GM21515 (cell line): ENCODE measurements at regions not wholly inside any gene's neighbourhood (a gene's known extent, or its start where the extent isn't known, plus 50 kb on each side); places are given as distances from the start of the nearest gene placed in this dataset.
"Not testable (repeated sequence)": the region's sequence is repeated elsewhere in the genome, so short reads cannot be mapped to it uniquely, and the experiment has no call there.

ENCODE experiments used
- ATAC-seq: cut with Tn5 transposase; IDR thresholded peaks from one replicate; pipeline ENCODE4 v1.9.1; 2021; ENCODE audit not compliant: unreplicated experiment

DNA sequence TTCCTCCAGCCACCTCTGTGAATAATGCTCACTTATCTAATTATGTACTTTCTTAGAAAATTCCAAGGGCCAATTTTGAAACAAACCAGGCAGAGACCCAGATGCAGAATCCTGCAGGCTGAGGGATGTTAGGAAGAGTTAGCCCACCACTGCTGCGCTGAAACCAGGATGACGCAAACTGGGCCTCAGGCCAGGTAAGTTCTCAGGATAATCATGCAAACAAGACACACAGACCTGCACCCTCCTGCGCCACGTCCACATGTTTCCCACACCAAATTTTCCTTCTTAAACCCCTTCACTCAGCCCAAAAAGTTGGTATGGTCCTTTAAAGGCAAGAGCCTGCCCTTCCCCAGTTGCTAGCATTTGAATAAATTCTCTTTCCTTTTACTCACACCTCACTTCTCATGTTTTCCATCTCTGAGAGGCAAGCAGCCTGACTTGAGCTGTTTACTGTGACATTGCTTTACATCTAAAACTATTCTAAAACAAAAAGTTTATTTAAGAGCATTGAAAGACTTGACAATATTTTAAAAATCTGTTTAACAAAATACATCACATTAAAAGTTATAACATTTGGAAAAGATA is 887.1 kb downstream of the LRRIQ3 start:
- no peak for ATAC-seq

DNA sequence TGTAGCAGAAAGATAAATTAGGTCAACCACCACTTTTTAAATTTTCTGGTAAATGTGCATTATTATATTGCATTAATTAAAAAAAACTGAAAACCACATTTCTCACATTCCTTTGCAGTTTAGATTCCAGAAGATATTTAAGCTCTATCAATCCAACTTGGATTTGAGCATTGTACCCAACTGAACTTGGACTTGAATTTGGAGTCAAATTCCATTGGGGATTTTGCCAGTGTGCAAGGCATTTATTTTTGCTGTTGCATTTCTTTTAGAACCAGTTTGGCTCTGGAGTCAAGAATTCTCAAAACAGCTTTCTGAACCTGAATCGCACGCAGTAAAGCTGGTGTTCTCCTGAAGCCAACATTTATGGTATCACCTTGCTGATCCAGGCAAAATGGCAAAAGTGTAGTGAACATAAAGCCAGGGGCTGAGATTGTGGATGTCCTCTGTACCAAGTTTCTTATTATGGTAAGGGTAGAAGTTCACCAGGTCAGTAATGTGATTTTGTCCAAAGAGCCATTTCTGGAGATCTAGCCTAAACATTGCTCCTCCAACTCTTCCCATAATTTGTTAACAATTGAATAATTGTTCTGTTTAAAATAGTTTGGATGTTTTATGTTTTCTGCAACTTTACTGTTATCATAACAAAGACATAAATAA is 890.9 kb downstream of the LRRIQ3 start:
- ATAC-seq: no peak

DNA sequence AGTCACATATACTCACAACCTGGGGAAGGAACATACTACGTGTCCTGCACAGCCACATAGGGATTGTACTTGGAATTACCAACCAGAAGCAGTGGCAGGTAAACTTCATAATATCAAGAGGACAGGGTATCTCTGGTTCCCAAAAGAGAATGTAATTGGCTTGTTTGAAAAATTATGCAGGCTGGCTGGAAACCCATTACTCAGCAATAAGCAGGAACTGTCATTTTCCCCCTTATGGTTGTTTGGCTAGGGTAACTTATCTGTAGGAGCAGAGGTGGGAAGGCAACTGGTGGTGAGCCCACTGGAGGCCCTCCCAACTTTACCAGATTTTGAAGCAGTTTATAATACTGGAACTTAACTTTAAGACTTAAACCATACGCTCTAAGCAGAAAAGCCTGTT is 924.1 kb downstream of the LRRIQ3 start:
- no peak for ATAC-seq

DNA sequence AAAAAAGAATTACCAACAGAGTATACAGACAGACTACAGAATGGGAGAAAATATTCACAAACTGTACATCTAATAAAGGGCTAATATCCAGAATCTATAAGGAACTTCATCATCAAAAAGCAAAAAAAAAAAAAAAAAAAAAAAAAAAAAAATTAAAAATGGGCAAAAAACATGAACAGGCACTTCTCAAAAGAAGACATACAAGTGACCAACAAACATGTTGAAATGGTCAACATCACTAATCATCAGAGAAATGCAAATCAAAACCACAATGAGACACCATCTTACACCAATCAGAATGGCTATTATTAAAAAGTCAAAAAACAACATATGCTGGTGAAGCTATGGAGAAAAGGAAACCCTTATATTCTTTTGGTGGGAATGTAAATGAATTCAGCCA is 952.8 kb downstream of the LRRIQ3 start:
- ATAC-seq: not testable (repeated sequence)

DNA sequence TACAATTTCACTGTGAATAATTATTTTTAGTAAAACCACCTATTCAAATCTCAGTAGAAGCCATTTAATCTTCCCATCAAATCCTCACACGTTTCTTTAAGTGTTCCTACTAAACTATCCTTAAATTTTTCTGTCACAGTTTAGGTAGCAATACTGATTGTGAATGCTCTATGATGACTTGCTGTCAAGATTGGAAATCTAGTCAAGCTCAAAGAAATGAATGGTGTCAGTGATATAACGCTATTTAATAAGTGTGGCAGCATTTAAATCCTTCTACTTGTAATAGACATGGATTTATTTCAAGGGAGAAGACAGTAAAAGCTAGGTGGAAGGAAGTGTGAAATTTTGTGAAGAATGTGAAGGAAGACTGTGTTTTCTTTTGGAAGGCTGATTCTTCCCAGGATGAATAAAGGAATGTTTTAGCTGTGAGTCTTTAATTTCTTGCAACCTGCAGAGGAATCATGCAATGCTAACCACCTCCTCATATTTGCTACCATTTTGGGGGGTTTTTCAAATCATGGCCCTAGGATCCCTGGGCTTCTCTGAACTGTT is 936.7 kb upstream of the NEGR1 start:
- ATAC-seq: no peak

DNA sequence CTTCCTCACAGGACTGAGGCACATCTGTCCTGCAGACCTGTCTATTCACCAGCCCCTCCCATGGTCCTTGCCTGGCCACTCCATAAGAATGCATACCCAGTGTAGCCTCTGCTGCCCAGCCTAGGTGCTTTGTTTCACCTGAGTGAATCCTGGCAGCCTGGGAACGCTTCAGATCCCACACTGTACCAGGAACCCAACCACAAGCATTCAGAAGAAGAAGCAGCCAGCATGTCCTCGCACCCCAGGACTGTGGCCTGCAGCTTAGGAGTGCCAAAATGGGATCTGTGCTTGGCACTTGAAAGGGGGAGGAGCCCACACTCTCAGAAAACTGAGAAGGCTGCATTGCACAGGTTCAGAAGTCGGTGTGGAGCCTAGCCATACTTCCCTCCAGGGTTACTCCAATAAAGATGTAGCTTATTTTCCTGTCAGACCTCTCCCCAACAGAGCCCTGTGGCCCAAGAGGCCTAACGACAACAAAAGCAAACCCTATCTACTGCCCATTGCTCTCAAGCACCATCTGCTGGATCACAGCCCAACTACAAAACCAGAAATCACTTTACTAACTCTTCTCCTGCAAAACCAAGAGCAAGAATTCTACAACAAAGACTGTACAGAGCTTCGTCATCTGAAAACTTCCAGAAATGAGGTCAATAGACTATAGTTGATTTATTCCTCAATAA is 923.1 kb upstream of the NEGR1 start:
- ATAC-seq: no peak

DNA sequence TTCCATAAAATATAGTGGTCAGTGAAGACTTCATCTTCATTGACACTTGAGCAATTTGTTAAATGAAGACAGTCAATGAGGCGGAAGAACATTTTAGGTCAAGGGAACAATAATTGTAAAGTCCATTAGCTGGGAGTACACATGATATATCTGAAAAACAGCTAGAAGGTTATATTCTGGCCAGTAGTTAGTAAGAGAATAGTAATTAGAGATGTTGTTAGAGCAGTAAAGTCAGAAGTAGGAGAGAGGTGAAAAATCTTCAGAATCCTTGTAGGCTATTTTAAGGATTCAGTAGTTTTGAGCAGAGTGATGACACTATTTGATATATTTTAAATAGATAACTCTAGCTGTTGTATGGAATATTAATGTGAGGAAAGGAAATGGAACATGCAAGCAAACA is 915.6 kb upstream of the NEGR1 start:
- no peak for ATAC-seq

DNA sequence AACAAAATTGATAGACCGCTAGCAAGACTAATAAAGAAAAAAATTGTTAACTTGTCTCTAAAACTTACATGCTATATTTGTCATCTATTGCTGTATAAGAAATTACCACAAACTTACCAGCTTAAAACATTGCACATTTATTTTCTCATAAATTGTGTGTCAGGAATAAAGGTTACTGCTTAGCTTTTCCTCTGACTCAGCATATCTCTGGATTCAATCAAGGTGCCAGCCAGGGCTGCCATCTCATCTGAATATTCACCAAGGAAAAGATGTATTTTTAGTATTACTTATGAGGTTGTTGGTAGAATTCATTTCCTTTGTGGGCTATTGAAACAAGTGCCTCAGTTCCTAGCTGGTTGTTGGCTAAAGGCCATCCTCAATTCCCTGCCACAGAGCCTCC is 912.6 kb upstream of the NEGR1 start:
- ATAC-seq: no peak

DNA sequence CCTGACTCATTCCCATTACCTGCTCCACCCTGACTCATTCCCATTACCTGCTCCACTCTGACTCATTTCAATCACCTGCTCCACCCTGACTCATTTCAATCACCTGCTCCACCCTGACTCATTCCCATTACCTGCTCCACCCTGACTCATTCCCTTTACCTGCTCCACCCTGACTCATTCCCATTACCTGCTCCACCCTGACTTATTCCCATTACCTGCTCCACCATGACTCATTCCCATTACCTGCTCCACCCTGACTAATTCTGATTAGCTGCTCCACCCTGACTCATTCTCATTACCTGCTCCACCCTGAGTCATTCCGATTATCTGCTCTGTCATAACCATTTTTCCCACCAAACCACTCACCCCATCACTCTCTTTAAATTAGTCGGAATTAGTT is 901.2 kb upstream of the NEGR1 start:
- not testable (repeated sequence) for ATAC-seq

DNA sequence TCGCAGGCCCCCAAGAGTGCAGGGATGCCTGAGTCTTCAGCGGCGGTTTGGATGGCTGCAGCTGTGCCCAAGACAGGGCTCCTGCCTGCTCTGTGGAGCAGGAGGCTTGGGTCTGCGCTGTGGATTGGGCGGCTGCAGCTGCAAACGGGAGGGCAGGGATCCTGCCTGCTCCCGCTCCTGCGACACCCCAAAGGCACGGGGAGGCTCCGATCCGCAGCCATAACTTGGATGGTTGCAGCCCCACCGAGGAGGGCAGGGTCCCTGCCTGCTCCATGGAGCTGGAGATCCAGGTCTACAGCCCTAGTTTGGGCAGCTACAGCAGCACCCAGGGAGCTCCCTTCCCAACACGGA is 898.8 kb upstream of the NEGR1 start:
- no peak for ATAC-seq

DNA sequence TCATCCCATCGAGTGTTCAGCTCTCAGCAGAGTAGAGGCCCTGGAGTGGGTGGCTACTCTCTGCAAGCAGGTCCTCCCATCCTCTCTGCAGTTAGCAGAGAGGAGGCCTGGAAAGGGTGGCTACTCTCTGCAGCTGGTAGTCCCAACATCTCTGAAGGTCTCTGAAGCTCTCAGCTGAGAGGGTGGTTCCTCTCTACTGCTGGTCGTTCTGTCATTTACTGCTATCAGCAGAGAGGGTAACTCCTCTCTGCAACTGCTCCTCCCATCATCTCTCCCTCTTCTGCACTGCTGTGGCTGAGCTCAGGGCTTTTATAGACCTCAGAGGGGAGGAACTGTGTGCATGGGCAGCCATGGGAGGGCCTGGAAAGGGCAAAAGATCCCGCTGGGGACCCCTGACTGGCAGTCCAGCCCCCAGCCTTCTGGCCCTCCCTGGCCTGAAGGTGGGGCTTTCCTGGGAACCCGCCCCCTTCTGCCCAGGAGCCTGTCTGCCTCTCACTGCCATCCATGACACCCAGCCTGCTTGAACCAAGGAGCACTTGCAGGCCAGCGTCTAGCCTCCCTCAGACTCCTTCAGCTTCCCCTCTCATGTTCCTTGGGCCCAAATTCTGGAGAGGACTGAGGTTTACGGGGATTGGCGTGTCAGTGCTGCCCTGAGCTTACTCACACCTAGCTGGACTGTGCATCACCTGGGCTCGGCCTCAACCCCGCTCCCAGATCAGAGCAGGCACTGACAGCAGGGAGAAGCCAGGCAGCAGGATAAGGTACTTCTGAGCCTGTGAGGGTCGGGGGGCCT is 898.3 kb upstream of the NEGR1 start:
- no peak for ATAC-seq

DNA sequence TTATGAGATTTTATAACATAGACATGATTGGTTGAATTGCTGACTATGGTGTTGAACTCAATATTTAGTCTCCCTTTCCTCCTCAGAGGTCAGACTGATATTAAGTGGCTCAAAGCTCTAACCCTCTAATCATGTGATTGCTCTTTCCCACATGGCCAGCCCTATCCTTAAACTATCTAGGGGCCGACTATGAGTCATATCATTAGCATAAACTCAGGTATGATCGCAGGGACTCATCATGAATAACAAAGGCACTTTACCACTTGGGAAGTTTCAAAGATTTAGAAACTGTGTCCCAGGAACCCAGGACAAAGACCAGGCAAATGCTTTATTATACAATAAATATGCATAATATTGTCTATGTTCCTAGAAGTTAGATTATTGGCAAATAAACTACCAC is 894.6 kb upstream of the NEGR1 start:
- no peak for ATAC-seq

DNA sequence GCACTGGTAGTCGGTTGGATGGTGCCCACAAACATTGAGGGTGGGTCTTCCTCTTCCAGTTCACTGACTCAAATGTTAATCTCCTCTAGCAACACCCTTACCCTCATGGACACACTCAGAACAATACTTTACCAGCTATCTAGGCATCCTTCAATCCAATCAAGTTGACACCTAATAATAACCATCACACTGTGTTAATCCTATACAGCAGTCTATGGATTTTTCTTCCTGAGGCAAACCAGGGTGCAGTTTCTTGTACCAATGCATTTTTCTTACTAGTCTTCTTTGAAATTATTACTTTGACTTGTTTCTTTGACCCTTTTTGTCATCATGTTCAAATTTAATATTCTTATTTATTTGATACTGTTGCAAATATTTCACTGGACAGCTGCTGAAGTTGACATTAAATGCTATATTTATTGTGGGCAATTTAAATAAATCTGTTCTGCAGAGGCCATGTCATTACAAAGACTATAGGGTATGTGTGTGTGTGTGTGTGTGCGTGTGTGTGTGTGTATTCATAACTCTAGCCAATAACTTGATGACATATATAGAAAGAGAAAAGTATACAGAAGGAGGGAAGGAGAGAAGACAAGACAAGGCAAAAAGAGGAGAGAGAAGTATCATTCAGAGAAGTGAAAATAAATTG is 884.8 kb upstream of the NEGR1 start:
- no peak for ATAC-seq

DNA sequence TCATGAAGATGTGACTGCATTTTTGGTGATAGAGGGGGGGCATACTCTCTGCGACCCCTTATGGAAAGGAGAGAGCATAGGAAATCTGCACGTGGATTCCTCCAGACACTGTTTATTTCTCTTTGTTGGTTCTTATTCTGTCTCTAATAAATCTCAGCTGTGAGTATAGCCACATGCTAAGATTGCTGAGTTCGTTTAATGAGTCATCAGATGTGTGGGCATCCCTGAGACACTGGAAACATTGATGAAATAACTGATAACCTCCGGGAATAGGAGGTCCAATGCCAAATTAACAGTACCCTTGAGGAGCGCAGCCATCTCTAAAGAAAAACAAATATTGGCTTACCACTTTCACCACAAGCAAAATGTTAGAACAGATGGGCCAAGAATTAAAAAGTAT is 880.2 kb upstream of the NEGR1 start:
- ATAC-seq: no peak

DNA sequence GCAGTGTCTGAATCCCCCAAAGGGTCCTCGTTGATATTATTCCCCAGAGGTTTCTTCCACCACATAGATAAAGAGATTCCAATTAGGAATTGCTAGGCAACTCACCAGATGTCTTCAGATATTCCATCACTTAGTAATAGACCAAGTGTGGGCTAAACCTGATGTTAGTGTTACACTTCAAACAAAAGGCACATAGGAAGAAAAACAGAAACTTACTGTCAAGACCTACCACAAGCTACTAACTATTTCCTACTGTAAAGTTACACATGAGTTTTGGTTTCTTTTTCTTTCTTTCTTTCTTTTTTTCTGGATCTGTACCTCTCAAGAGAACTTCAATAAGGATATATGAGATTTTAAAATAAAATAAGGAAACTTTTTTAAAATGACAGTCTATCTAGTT is 879.1 kb upstream of the NEGR1 start:
- no peak for ATAC-seq

DNA sequence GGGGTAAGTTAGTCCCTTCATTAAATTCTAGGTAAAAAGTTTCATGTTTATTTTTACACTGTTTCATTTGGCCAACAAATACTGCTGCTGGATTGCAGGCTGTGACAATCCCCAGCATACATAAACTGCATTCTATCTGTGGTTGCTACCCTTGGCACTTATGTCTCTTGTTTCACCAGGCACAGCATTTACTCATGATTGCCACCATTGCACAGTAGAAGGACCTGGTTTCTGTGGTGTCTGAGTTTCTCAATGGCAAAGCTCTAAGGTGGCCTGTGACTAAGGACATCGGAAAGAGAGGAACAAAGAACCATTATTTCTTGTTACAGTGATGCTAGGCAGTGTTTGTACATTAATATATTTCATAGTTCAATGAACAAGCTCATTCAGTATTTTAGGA is 878.4 kb upstream of the NEGR1 start:
- no peak for ATAC-seq

DNA sequence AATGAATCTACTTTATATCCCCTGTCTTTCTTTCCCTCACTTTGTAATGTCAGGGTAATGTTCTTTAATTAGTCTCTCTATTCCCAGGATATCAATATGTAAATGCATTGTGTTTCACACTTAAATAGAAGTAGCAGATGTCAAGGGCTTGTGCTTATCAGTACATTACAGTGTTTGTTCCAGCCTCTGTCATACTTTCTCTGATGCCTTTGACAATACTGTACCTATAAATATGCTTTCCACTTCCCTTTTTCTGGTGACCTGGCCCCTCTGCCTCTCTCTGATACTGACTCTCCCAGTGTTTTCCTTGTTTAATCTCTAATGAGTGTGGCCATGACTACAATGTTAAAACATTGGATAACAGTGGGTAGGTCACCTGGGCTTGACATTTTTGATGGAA is 862.0 kb upstream of the NEGR1 start:
- no peak for ATAC-seq

DNA sequence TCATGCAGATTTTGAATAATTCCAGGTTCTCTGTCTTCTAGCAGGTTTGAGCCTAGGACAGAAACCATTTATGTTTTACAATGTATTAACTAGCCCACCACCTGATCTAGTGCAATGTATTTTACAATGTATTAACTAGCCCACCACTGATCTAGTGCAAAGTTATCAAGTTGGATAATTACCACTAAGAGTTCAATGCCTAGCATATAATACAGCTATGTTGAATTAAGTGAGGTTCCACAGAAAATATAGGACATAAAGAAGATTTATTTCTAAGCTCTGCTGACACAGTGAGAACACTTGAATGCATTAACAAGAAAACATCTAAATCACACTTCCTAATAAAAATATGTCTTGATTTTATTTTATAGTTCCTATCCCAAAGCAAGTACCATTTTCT is 854.6 kb upstream of the NEGR1 start:
- ATAC-seq: no peak

DNA sequence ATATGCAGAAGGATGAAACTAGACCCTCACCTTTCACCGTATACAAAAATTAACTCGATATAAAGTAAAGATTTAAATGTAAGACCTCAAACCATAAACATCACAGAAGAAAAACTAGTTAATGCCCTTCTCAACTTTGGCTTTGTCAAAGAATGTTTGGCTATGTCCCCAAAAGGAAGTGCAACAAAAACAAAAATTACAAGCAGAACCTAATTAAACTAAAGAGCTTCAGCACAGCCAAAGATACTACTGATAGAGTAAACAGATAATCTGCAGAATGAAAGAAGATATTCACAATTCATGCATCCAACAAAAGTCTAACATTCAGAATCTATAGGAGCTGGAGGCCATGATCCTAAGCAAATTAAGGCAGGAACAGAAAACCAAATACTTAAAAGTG is 824.6 kb upstream of the NEGR1 start:
- ATAC-seq: no peak

DNA sequence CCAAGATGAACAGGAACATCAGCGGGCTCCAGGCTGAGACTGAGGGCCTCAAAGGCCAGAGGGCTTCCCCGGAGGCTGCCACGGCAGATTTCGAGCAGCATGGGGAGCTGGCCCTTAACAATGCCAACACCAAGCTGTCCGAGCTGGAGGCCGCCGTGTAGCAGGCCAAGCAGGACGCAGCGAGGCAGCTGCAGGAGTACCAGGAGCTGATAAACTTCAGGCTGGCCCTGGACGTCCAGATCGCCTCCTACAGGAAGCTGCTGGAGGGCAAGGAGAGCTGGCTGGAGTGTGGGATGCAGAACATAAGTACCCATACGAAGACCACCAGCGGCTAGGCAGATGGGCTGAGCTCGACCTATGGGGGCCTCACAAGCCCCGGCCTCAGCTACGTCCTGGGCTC is 823.4 kb upstream of the NEGR1 start:
- no peak for ATAC-seq

DNA sequence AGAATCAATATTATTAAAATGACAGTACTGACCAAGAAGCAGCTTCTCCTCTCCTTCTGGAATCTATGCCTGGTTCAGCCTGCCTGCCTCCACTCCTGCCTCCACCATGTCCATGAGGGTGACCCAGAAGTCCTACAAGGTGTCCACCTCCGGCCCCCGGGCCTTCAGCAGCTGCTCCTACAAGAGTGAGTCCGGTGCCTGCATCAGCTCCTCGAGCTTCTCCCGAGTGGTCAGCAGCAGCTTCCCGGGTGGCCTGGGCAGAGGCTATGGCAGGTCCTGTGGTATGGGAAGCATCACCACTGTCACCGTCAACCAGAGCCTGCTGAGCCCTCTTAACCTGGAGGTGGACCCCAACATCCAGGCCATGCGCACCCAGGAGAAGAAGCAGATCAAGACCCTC is 822.4 kb upstream of the NEGR1 start:
- ATAC-seq: no peak
